Thymus (tissue), 11 donors: ENCODE measurements at regions not wholly inside any gene's neighbourhood (a gene's known extent, or its start where the extent isn't known, plus 50 kb on each side); places are given as distances from the start of the nearest gene placed in this dataset.
A peak's percentile ranks its signal among the peaks of the same experiment; 100 is the strongest.

ENCODE experiments used
- DNase-seq, 9 donors: peaks; one replicate each; pipeline ENCODE4 v3.0.0-alpha.2; 2013; ENCODE audit warnings: low spot score in 9 of 9, low read depth in 6 of 9, missing footprints in 1 of 9
- H3K27ac ChIP-seq, 2 donors: one replicate each; pipeline ENCODE4 v1.5.1; 2013; ENCODE audit warnings: control low read depth in 1 of 2, low read depth in 1 of 2, low read length in 1 of 2, mild to moderate bottlenecking in 1 of 2, moderate library complexity in 1 of 2
- H3K27me3 ChIP-seq, 2 donors: one replicate each; pipeline ENCODE4 v1.5.1; 2013; ENCODE audit warnings: low read length in 1 of 2; ENCODE audit not compliant: control insufficient read depth in 2 of 2, insufficient read depth in 1 of 2
- H3K36me3 ChIP-seq, 2 donors: one replicate each; pipeline ENCODE4 v1.5.1; 2013; ENCODE audit warnings: low read length in 1 of 2, mild to moderate bottlenecking in 1 of 2, moderate library complexity in 1 of 2; ENCODE audit not compliant: control insufficient read depth in 2 of 2, insufficient read depth in 2 of 2
- H3K4me1 ChIP-seq, 2 donors: one replicate each; pipeline ENCODE4 v1.5.1; 2013; ENCODE audit warnings: low read length in 2 of 2; ENCODE audit not compliant: control insufficient read depth in 2 of 2, insufficient read depth in 2 of 2
- H3K4me3 ChIP-seq, 2 donors: one replicate each; pipeline ENCODE4 v1.5.1; 2013; ENCODE audit warnings: low read length in 2 of 2, control low read depth in 1 of 2, mild to moderate bottlenecking in 1 of 2
- H3K9me3 ChIP-seq, 2 donors: one replicate each; pipeline ENCODE4 v1.5.1; 2013; ENCODE audit warnings: low read length in 1 of 2, mild to moderate bottlenecking in 1 of 2; ENCODE audit not compliant: control insufficient read depth in 2 of 2, insufficient read depth in 1 of 2
- WGBS: extraction: QIAGEN DNeasy Blood & Tissue Kit; methylation state at CpG from one replicate; pipeline ENCODE4 v1.1.7; 2013; 5-methylcytosine and 5-hydroxymethylcytosine counted together
- donor health status: healthy.

GRCh38 chr6:21842875-21843645, 249.5 kb downstream of the SOX4 start:
- no peak for DNase-seq
- peaks cover 22 to 37% of the 10 kb centered on the region in 2 donors for H3K4me1 ChIP-seq
- no peak overlapping the region for H3K27ac ChIP-seq
- no peak overlapping the region for H3K4me3 ChIP-seq
- no peaks in the 10 kb centered on the region for H3K36me3 ChIP-seq
- H3K9me3 ChIP-seq = no peaks in the 10 kb centered on the region
- 95% methylated on average over 1 of the region's 1 CpG for WGBS
- H3K27me3 ChIP-seq = no peaks in the 10 kb centered on the region

GRCh38 chr6:21844120-21844917, 250.8 kb downstream of the SOX4 start:
- Histone ChIP-seq H3K9me3 (peaks cover 0 to 6% of the 10 kb centered on the region in 2 donors), H3K4me3 (no peak overlapping the region), H3K27me3 (no peaks in the 10 kb centered on the region), H3K36me3 (no peaks in the 10 kb centered on the region), H3K27ac (peak overlapping the region in 1 of 2 donors; percentile 95), H3K4me1 (peaks cover 23 to 48% of the 10 kb centered on the region in 2 donors)
- no peak for DNase-seq
- WGBS = 97% methylated on average over 10 of the region's 10 CpGs

GRCh38 chr6:21845018-21845417, 251.5 kb downstream of the SOX4 start:
- H3K27ac ChIP-seq = peak overlapping the region in 1 of 2 donors; percentile 95
- no peaks in the 10 kb centered on the region for H3K36me3 ChIP-seq
- H3K27me3 ChIP-seq = no peaks in the 10 kb centered on the region
- H3K4me1 ChIP-seq = peaks cover 26 to 54% of the 10 kb centered on the region in 2 donors
- peaks cover 0 to 6% of the 10 kb centered on the region in 2 donors for H3K9me3 ChIP-seq
- DNase-seq = peak in 1 of 9 donors; percentile 56
- 92% methylated on average over 3 of the region's 3 CpGs for WGBS
- H3K4me3 ChIP-seq = no peak overlapping the region

DNA sequence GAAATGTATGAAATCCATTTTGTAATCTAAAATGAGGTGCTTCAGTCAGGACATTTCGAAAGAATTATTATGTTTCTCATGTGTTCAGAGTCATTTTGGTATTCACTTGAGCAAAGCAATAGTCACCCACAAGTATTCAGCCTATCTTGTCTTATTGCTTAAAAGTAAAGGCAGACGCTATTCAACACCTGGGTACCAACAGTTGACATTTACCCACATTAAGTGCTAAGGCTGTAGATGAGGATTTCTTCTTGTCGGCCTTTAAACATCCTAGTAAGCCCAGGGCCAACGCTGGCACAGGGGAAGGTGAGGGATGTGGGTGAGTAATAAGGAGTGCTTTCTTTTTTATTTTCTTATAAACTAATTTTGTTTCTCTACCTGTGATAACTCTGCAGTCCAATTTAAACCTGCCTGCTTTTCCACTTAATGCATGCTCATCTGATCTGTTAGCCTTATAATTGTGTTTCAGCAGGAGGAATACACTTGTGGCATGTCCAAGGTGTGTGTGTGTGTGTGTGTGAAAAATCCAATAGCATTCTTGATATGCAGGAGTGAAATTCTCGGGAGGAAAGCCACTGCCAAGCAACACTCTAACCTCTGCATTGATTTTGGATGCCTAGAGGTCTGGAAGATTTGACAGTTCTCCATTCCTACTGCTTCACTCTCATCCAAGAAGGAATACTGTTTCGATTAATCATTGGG, 252.0 kb downstream of the SOX4 start:
- H3K9me3 ChIP-seq = peaks cover 0 to 6% of the 10 kb centered on the region in 2 donors
- H3K4me1 ChIP-seq = peaks cover 26 to 58% of the 10 kb centered on the region in 2 donors
- no peaks in the 10 kb centered on the region for H3K36me3 ChIP-seq
- H3K4me3 ChIP-seq = no peak overlapping the region
- H3K27ac ChIP-seq = peak overlapping the region in 1 of 2 donors; percentile 95
- H3K27me3 ChIP-seq = no peaks in the 10 kb centered on the region
- DNase-seq = peak in 1 of 9 donors; percentile 61
- WGBS = 56% methylated on average over 6 of the region's 6 CpGs

DNA sequence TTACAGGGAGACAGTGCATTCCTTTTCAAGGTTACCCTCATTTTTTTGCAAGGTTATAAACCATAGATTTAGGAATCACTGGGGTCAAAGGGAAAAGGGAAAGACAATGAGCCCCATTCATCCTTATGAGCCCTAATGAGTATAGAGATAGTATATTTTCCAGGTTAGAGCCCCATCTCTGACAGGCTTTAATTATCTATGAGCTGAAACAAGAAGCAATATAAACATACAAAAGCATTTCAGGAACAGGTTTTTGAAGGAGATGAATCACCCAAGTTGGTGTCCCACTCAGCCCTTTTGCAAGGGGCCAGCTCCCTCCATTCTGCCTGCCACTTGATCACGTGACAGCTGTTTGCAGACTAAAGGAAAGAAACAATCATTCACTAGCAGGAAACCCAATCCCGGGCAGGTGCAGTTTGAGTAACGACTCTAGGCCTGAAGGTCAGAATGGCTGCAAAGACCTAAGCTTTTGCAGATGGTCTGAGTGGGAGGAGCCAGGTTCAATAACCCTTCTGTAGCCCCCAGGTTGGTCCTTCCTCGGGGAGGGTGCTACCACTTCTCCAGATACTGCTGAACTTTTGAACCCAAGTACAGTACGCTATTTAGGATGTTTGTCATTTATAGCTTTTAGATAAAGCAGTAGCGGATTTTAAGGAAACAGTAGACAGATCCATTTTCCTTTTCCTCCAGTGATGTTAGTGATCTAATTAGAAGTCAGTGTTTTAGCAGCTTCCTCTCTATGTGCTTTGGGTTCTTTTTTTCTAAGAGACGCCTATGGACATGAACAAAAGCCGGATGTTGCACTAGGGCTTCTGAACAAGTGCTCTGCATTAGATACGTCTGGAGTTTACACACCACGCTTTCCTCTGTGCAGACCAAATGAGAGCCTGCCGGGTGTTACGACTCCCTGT, 253.2 kb downstream of the SOX4 start:
- Histone ChIP-seq H3K36me3 (no peaks in the 10 kb centered on the region), H3K27ac (peak overlapping the region; percentile 92 to 95), H3K27me3 (no peaks in the 10 kb centered on the region), H3K4me3 (peak overlapping the region; percentile 4 to 23), H3K9me3 (peaks cover 0 to 6% of the 10 kb centered on the region in 2 donors), H3K4me1 (peaks cover 28 to 60% of the 10 kb centered on the region in 2 donors)
- DNase-seq = peak in 7 of 9 donors; percentile 34 to 86 (median 70)
- 9% methylated on average over 12 of the region's 12 CpGs for WGBS

DNA sequence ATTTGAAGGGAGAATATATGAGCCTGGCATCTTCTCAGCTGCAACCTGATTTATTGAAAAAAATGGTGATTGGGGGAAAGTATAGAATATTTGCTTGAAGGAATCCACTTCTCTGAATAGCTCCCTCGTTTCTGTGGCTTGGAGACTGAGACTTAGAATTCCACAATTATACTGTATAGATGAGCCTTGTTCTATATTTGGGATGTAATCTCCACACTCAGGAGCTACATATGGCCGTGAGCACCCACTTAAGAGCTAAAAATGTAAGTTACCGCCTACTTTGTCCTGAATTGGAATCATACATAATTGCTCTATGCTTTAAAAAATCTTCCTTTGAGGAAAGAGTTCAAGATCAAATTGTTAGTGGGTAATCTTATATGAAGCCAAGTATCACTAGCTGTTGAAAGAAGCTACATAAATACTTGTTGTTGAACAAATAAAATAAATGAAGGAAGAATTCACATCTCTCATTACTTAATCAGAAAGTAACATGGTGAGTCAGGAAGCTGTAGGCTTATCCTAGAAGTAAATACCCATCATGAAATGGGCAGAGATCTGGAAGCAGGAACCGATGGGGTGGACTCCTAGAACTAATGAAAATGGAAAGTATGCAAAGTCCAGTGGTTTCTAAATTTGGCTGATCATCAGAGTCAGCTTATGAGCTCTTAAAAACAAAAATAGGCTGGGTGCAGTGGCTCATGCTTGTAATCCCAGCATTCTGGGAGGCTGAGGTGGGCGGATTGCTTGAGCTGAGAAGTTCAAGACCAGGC, 254.3 kb downstream of the SOX4 start:
- 90% methylated on average over 5 of the region's 5 CpGs for WGBS
- Histone ChIP-seq H3K36me3 (no peaks in the 10 kb centered on the region), H3K27me3 (no peaks in the 10 kb centered on the region), H3K27ac (peak overlapping the region; percentile 92 to 95), H3K9me3 (peaks cover 0 to 6% of the 10 kb centered on the region in 2 donors), H3K4me1 (peaks cover 28 to 60% of the 10 kb centered on the region in 2 donors), H3K4me3 (no peak overlapping the region)
- no peak for DNase-seq

DNA sequence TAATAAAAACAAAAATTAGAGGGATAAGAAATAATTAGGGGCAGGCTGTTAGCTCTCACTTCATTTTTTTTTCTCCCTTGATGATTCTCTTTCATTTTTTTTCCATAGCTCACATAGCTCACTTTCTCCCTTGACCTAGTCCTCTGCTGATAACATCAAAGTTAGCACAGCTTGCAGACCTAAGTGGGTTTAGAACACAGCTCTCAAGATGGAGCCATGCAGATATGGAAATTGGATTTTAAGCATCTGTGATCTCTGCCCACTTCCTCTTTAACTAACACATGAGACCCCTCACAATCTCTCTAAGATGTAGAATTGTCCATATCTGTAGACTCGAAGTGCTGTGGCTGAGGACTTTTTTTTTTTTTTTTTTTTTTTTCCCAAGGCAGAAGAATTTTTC, 257.1 kb downstream of the SOX4 start:
- peak in 2 of 9 donors; percentile 39 to 76 for DNase-seq
- WGBS = 9% methylated on average over 1 of the region's 1 CpG
- Histone ChIP-seq H3K4me1 (peaks cover 22 to 53% of the 10 kb centered on the region in 2 donors), H3K27me3 (no peaks in the 10 kb centered on the region), H3K27ac (peak overlapping the region in 1 of 2 donors; percentile 15), H3K9me3 (peaks cover 0 to 6% of the 10 kb centered on the region in 2 donors), H3K36me3 (no peaks in the 10 kb centered on the region), H3K4me3 (no peak overlapping the region)
